ENCODE measurements at regions not wholly inside any gene's neighbourhood (a gene's known extent, or its start where the extent isn't known, plus 50 kb on each side); places are given as distances from the start of the nearest gene placed in this dataset.

GRCh38 chr6:141877275-141877983 is 255.3 kb upstream of the GJE1 start:
- Histone ChIP-seq H3K27me3 (ENCODE audit: control insufficient read depth in 2 of 2, insufficient read depth in 2 of 2, low read length in 2 of 2) (no peaks in the 10 kb centered on the region), H3K4me3 (no peak overlapping the region), H3K9ac (ENCODE audit: insufficient read depth in 1 of 2, low read depth in 2 of 2, low read length in 2 of 2) (no peak overlapping the region), H3K4me2 (ENCODE audit: insufficient read depth, low read length) (no peak overlapping the region), H3K9me1 (ENCODE audit: control insufficient read depth, insufficient read depth, low read length) (no peaks in the 10 kb centered on the region), H3K4me1 (replicated peaks in 1 of 2; ENCODE audit: control insufficient read depth in 2 of 2, insufficient read depth in 2 of 2, low read length in 2 of 2) (no peaks in the 10 kb centered on the region), H3K9me3 (replicated peaks; ENCODE audit: control insufficient read depth, insufficient read depth, low read depth, low read length) (0 out of 2 replicates have a peak, but pooled peaks cover 1% of the 10 kb centered on the region), H3K27ac (ENCODE audit: extremely low read depth, low read depth, low read length) (no peak overlapping the region), H4K20me1 (replicated peaks; ENCODE audit: control insufficient read depth, insufficient read depth, low read length) (no peaks in the 10 kb centered on the region), H3K79me2 (ENCODE audit: control insufficient read depth, insufficient read depth, low read length) (no peaks in the 10 kb centered on the region), H2AFZ (ENCODE audit: low read depth, low read length) (no peak overlapping the region), H3K36me3 (ENCODE audit: control insufficient read depth, insufficient read depth, low read length) (no peaks in the 10 kb centered on the region)
- DNase-seq (ENCODE audit: extremely low read depth in 1 of 4, low spot score in 3 of 4), result no peak
- CTCF ChIA-PET (ENCODE audit: low intra/inter-chr PET ratio), result interaction anchor here (0.6 kb wide), 1 partner anchor 27 kb away, joined by 3 read pairs; no protein-coding TSS in a partner anchor
- intact Hi-C loops (cut with micrococcal nuclease), result no loop called here
- BruUV-seq (replicated peaks), result no TSS peak
- in situ Hi-C loops (cut with MboI), result no loop called here
- POLR2A ChIA-PET, result no interaction called here
- no peak for TF ChIP-seq KLF6 (CRISPR knock-in tag; IDR thresholded peaks at IDR 0.05; ENCODE audit: borderline replicate concordance)
- TF ChIP-seq IRF1 (CRISPR knock-in tag; IDR thresholded peaks at IDR 0.05; ENCODE audit: borderline replicate concordance), result no peak
- no peak for TF ChIP-seq NONO (IDR thresholded peaks at IDR 0.05; ENCODE audit: low read depth in 2 of 2, low read length in 1 of 2)
- TF ChIP-seq ZNF507 (tag; conservative IDR thresholded peaks at IDR 0.05), result no peak
- TF ChIP-seq ARID3B (CRISPR knock-in tag; IDR thresholded peaks at IDR 0.05; ENCODE audit: borderline replicate concordance), result no peak
- TF ChIP-seq MCM2 (IDR thresholded peaks at IDR 0.05; ENCODE audit: low read depth), result no peak
- no peak for TF ChIP-seq POLR2G (IDR thresholded peaks at IDR 0.05; ENCODE audit: low read depth, low read length)
- TF ChIP-seq BRD9 (IDR thresholded peaks at IDR 0.05; ENCODE audit: low read depth, partially characterized antibody), result no peak
- TF ChIP-seq MTF1 (CRISPR knock-in tag; IDR thresholded peaks at IDR 0.05; ENCODE audit: borderline replicate concordance), result no peak
- no peak for TF ChIP-seq ZNF277 (CRISPR knock-in tag; IDR thresholded peaks at IDR 0.05; ENCODE audit: borderline replicate concordance)
- no peak for TF ChIP-seq STAT5B (CRISPR knock-in tag; IDR thresholded peaks at IDR 0.05)
- no peak for TF ChIP-seq ZNF134 (CRISPR knock-in tag; conservative IDR thresholded peaks at IDR 0.05)
- TF ChIP-seq NFATC3 (IDR thresholded peaks at IDR 0.05), result no peak
- TF ChIP-seq RFX1 (IDR thresholded peaks at IDR 0.05), result no peak
- TF ChIP-seq VEZF1 (CRISPR knock-in tag; IDR thresholded peaks at IDR 0.05), result no peak
- no peak for TF ChIP-seq ETS2 (tag; IDR thresholded peaks at IDR 0.05; ENCODE audit: borderline replicate concordance, poor library complexity, severe bottlenecking)
- WGBS (ENCODE audit: insufficient coverage, low coverage, missing lambda C conversion rate), result 41% methylated on average over 2 of the region's 2 CpGs
- no peak for ATAC-seq
- FAIRE-seq, result no peak

All from K562 (cell line).